Mammary epithelial cell (primary cell): ENCODE measurements at regions not wholly inside any gene's neighbourhood (a gene's known extent, or its start where the extent isn't known, plus 50 kb on each side); places are given as distances from the start of the nearest gene placed in this dataset.

Source experiments
- CTCF ChIP-seq, 2 donors: IDR thresholded peaks in 1 of 2; conservative IDR thresholded peaks in 1 of 2; 2 replicates each; pipeline ENCODE4 v1.5.1; 2011 to 2012; ENCODE audit warnings: inconsistent platforms in 2 of 2, low read length in 2 of 2, mild to moderate bottlenecking in 2 of 2, control low read depth in 1 of 2, low read depth in 1 of 2; ENCODE audit not compliant: insufficient read depth in 1 of 2; ENCODE audit errors: extremely low read depth in 1 of 2
- EZH2 ChIP-seq: IDR thresholded peaks from 2 replicates; pipeline ENCODE4 v1.6.1; 2012; ENCODE audit warnings: low read length, inconsistent platforms, borderline replicate concordance

GRCh38 chr12:91628656-91629055 is 446.0 kb upstream of the DCN start:
- TF ChIP-seq CTCF (conservative IDR thresholded peaks at IDR 0.05 in 1 of 2, IDR thresholded peaks at IDR 0.05 in 1 of 2; ENCODE audit: extremely low read depth in 1 of 2, insufficient read depth in 1 of 2, low read depth in 1 of 2, low read length in 2 of 2) = no peak
- no peak for TF ChIP-seq EZH2
